A204.1 (cell line): ENCODE measurements at regions not wholly inside any gene's neighbourhood (a gene's known extent, or its start where the extent isn't known, plus 50 kb on each side); places are given as distances from the start of the nearest gene placed in this dataset.
"Not testable (repeated sequence)": the region's sequence is repeated elsewhere in the genome, so short reads cannot be mapped to it uniquely, and the experiment has no call there.

ENCODE experiments used
- FAIRE-seq: peaks from 2 replicates; lab custom pipeline; 2012; peaks lifted over from hg19 to GRCh38; lab: Jason Lieb, UNC

DNA sequence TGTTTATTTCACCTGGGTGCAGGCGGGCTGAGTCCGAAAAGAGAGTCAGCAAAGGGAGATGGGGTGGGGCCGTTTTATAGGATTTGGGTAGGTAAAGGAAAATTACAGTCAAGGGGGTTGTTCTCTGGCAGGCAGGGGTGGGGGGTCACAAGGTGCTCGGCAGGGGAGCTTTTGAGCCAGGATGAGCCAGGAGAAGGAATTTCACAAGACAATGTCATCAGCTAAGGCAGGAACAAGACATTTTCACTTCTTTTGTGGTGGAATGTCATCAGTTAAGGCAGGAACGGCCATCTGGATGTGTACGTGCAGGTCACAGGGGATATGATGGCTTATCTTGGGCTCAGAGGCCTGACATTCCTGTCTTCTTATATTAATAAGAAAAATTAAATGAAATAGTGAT is 115.8 kb upstream of the KCNJ3 start:
- FAIRE-seq: not testable (repeated sequence)

DNA sequence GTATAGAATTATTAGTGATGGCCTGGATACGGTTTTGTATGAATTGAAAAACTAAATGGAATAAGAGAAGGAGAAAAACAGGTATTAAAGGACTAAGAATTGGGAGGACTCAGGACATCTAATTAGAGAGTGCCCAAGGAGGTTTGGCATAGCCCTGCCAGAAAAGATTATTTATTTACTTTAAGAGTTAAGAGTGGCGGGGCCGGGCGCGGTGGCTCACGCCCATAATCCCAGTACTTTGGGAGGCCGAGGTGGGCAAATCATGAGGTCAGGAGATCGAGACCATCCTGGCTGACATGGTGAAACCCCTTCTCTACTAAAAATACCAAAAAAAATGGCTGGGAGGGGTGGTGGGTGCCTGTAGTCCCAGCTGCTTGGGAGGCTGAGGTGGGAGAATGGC is 115.2 kb upstream of the KCNJ3 start:
- not testable (repeated sequence) for FAIRE-seq

DNA sequence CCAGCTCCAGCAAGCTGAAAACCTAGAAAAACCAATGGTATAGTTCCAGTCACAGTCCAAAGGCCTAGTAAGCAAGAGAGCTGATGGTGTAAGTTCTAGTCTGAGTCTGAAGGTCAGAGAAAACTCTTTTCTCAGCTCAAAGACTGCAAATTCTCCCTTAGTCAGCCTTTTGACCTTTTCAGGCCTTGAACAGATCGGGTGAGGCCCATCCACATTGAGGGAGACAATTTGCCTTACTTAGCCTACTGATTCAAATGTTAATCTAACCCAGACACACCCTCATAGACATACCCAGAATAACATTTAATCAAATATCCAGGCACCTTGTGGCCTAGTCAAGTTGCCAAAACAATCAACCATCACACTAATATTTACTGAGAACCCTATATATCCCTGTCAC is 110.8 kb upstream of the KCNJ3 start:
- no peak for FAIRE-seq

DNA sequence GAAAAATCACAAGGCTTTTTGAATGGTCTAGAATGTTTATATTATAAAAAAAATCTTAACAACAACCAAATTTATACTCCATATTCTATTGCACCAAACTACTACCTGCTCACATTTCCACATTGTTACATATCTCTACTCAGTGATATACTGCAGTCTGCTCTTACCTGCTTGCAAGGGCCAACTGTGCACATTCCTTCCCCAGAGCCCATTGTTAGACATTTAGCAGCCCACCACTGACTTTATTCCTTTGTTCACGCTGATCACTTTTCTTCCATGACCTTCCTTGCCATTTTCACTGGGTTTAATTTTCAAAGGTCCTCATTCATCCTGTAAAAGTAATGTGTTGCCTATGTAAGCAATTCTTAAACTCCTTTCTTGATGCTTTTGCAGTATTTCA is 109.7 kb upstream of the KCNJ3 start:
- FAIRE-seq: no peak

DNA sequence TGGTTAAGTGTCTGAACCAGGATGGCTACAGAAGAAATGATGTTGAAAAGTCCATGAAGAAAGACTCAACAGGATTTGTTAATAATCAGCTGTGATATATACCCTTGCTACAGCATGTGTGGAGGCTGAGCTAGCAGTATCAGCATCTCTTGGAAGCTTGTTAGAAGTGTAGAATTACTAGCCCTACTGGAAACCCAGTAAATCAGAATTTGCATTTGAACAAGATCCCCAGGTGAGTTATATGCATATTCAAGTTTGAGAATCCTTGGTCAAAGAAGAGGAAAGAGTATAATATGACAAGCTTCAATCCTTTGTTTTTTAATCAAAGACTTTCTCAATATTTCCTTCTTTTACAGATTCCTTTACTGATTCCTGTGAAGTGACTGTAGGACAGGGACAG is 109.0 kb upstream of the KCNJ3 start:
- FAIRE-seq: no peak

DNA sequence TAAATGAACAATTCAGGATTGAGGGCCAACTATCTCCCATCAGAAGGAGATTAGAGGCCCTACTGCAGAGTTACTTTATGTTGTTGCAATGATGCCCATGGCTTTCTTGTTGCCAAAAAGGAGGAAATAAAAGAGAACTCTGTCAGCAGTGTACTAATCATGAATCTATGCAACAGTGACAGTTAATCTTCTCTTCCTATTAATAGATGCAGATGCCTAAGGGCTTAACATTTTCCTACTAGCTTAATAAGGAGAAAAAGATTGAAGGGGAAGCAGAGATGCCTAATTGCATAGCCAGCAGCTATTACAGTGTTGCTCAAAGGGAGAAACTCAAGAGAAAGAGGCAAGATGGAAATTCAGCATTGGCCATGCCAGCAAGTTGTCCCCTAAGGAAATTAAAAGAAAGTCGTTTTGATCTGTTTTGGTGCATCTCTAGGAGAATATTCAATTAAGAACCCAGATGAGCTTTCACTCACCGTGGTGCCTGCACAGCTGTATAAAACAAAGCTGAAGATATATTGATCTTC is 107.1 kb upstream of the KCNJ3 start:
- FAIRE-seq: no peak

DNA sequence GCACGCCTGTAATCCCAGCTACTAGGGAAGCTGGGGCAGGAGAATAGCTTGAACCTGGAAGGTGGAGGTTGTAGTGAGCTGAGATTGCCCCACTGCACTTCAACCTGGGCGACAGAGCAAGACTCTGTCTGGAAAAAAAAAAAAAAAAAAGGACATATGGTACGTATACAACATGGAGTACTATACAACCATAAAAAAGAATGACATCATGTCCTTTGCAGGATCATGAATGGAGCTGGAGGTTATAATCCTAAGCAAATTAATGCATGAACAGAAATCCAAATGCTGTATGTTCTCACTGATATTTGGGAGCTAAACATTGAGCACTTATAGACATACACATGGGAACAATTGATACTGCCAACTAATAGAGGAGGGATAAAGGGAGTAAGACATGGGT is 99.3 kb upstream of the KCNJ3 start:
- no peak for FAIRE-seq

DNA sequence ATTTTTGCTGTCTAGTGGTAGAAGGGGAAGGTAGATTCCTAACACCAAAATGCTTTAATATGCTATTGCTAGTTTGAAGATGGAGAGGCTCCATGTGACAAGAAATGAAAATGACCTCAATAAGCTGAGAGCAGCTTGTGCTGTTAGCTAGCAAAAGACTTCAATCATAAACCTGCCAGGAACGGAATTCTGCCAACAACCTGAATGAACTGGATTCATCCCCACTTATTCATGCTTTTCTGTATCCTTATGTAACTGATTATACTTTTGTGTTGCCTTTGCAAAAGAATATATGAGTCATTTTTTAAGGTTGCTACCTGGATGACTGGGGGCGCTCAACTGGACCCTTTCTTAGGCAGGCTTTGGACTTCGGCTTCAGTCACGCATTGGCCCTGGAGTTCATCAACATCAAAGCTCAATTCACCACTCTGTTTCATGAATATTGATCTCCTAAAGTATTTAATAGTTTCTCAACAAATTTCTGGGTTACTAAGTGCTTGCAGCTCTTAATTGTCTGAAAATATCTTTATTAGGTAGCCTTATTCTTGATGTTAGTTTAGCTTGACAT is 97.5 kb upstream of the KCNJ3 start:
- no peak for FAIRE-seq

DNA sequence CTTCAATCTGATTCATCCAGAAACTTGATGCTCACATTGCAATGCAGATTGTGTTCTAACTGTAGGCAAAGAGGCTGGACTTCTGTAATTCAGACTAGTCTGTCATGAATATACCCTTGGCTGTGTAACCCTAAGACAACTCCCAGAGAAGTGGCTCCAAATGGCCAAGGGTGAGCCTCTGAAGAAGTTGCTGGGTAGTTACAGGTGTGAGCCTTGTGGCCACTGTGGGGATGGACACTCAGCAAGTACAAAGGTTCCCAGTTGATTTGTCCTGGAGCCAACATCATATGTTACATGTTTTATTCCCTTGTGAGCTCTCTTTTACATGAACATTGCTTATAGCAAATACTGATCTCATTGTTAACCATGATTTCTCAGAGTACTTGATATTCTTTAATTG is 94.8 kb upstream of the KCNJ3 start:
- no peak for FAIRE-seq

DNA sequence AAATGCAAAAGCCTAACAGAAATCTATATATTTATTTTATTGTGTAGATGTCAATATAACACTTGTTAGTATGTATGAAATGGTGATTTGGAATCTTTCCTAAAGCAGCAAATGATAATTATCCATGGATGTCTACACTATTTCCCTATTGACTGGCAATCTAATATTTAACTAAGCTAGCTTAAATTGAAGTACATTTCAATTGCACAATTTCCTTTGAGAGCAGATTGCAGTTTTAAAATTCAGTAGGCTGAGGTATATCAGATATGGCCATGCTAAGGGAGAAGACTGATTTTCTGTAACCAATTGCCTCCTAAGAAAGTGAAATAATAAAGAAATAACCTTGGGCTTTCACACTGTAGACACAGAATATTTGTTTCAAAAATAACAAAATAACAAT is 90.1 kb upstream of the KCNJ3 start:
- no peak for FAIRE-seq

DNA sequence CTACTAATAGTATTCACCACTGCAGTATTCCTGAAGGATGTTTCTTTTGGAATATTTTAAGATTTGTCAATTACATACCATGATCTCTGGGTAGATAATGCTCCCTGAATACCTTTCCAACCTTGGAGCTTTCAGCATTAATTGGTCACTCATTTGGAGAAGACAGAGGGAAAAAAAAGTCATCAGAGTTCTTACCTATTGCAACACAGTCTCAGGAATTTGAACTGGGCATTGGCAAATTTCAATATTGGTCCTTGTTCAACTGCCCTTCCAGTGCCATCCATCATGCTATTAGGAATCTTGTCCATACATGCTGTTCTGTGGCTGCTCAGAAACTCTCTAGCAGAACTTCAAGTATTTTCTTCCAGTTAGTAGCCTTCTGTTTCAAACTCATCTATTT is 83.6 kb upstream of the KCNJ3 start:
- no peak for FAIRE-seq

DNA sequence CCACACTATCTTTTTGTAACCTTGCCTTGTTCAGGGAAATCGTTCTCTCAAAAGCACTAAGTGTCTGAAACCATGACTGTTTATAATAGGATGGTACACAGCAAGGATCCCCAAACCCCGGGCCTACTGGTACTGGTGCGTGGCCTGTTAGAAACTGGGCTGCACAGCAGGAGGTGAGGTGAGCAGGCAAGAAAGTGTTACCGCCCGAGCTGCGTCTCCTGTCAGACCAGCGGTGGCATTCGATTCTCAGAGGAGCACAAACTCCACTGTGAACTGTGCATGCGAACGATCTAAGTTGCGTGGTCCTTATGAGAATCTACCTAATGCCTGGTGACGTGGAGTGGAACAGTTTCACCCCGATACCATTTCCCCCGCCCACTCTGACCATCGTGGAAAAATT is 81.8 kb upstream of the KCNJ3 start:
- no peak for FAIRE-seq

DNA sequence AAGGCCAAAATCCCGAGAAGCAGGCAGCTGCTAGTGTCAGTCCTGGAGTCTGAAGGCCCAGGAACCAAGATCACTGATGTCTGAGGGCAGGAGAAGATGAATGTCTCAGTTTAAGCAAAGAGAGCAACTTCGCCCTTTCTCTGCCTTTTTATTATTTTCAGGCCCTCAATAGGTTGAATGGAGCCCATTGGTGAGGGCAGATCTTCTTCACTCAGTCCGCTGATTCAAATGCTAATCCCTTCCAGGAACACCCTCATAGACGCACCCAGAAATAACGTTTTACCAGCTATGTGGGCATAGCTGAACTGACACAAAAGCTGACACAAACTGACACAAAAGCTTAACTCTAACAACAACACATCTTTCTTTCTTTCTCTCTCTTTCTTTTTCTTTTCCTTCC is 78.0 kb upstream of the KCNJ3 start:
- FAIRE-seq: no peak

DNA sequence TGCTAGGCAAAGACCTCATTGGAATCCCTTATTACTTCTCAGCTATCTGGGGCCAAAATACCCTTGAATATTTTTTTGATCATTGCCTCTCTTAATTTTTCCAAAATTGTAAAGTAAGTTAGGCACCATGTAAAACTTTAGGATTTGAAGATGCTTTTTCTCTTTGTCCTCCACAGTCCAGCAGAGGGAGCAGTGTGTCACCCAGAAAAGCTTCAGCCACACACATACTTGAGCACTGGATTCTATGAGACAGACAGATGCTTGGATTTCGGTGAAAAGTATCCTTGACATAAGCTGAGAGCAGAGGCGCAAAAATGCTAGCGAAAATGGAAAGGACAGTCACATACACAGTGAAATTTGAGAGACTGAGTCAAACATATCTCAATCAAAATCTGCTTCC is 74.7 kb upstream of the KCNJ3 start:
- FAIRE-seq: peak; percentile 83

DNA sequence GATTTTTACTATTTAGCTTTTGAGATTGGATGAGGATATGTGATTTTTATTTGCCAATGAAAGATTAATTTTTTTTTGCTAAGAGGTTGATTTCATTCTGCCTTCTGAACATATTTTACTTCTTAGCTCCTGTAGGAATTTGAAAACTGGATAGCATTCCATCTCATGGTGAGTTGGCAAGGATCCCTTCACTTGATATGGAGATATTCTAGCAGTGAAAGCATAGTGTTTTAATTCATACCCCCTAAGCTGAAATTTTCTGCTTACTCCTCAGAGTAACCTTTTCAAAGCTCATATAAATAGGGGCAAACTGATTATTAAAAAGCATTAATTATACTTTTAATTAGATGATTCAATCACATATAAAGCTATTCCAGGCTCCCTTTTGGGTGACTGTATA is 61.0 kb upstream of the KCNJ3 start:
- FAIRE-seq: no peak

DNA sequence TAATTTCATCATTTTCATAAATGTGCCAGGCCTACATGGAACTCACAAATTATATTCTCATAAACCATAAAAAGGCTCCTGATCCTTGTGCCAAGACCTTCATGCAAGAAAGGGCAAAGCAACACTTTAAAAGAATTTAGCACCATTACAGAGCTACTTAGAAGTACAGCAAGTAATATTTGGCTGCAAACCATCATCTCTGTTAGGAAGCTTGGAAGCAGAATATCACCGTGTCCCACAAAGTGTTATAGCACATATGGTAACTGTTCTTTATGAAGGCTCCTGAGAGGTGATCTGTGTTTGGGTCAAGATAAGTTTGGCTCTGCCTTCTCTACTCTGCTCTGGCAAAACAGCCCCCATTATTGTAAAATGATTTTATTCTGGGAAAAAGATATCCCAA is 59.7 kb upstream of the KCNJ3 start:
- FAIRE-seq: no peak

DNA sequence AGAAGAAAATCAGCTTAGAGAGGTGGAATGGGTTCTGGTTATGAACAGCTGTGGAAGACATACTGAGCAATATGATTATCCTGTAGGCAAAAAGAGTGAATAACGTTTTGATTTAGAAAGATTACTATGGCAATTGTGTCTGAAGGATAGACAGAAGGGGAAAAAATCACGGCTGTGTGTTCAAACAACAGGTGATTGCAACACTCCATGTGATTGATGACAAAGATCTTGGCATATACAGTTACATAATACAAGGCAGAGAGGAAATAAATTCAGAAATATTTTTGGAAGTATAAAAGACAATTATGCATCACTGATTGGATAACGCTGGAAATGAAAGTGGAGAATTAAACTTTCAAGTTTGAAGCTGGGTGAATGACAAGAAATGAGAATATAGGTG is 58.5 kb upstream of the KCNJ3 start:
- no peak for FAIRE-seq
